Cerebellar nuclear complex (tissue), 1 donor: ENCODE measurements at regions not wholly inside any gene's neighbourhood (a gene's known extent, or its start where the extent isn't known, plus 50 kb on each side); places are given as distances from the start of the nearest gene placed in this dataset.

Experiments used
- DNase-seq, 2 experiments: peaks; one replicate each; lab custom pipeline; 2025; lab: John Stamatoyannopoulos, UW

GRCh38 chr6:71123051-71123450 is 165.6 kb upstream of the OGFRL1 start:
- DNase-seq = no peak

- DNase-seq = no peak
Measured at GRCh38 chr6:71124340-71124739, 164.3 kb upstream of the OGFRL1 start.

GRCh38 chr6:71125216-71125615 is 163.4 kb upstream of the OGFRL1 start:
- DNase-seq = no peak

GRCh38 chr6:71126506-71126905 is 162.1 kb upstream of the OGFRL1 start:
- DNase-seq = no peak

GRCh38 chr6:71127374-71127773 is 161.2 kb upstream of the OGFRL1 start:
- no peak for DNase-seq

- DNase-seq = no peak
Measured at GRCh38 chr6:71130277-71130676, 158.3 kb upstream of the OGFRL1 start.

- DNase-seq = no peak
Measured at GRCh38 chr6:71134929-71135642, 153.5 kb upstream of the OGFRL1 start.

- DNase-seq = no peak
Measured at GRCh38 chr6:71137973-71138372, 150.6 kb upstream of the OGFRL1 start.

- no peak for DNase-seq
Measured at GRCh38 chr6:71138376-71138775, 150.2 kb upstream of the OGFRL1 start.

- DNase-seq = no peak
Measured at GRCh38 chr6:71139249-71139648, 149.4 kb upstream of the OGFRL1 start.

GRCh38 chr6:71153755-71154325 is 134.8 kb upstream of the OGFRL1 start:
- no peak for DNase-seq

- DNase-seq = no peak
Measured at GRCh38 chr6:71157345-71157744, 131.3 kb upstream of the OGFRL1 start.

GRCh38 chr6:71164890-71165289 is 123.7 kb upstream of the OGFRL1 start:
- DNase-seq = no peak

- DNase-seq = no peak
Measured at GRCh38 chr6:71168233-71168765, 120.3 kb upstream of the OGFRL1 start.

GRCh38 chr6:71171497-71172070 is 117.0 kb upstream of the OGFRL1 start:
- no peak for DNase-seq

GRCh38 chr6:71179249-71179885 is 109.2 kb upstream of the OGFRL1 start:
- no peak for DNase-seq

- DNase-seq = no peak
Measured at GRCh38 chr6:71181565-71181964, 107.0 kb upstream of the OGFRL1 start.

- no peak for DNase-seq
Measured at GRCh38 chr6:71187141-71187540, 101.5 kb upstream of the OGFRL1 start.

- no peak for DNase-seq
Measured at GRCh38 chr6:71190809-71191208, 97.8 kb upstream of the OGFRL1 start.

GRCh38 chr6:71194724-71195123 is 93.9 kb upstream of the OGFRL1 start:
- DNase-seq = no peak

- no peak for DNase-seq
Measured at GRCh38 chr6:71197267-71197666, 91.3 kb upstream of the OGFRL1 start.

- no peak for DNase-seq
Measured at GRCh38 chr6:71197780-71198179, 90.8 kb upstream of the OGFRL1 start.

GRCh38 chr6:71198908-71199307 is 89.7 kb upstream of the OGFRL1 start:
- DNase-seq = no peak
